IPS-20b (cell line): ENCODE measurements at regions not wholly inside any gene's neighbourhood (a gene's known extent, or its start where the extent isn't known, plus 50 kb on each side); places are given as distances from the start of the nearest gene placed in this dataset.

Experiments
- H3K27ac ChIP-seq: one replicate; pipeline ENCODE4 v1.5.1; 2013; ENCODE audit warnings: low read length
- H3K27me3 ChIP-seq: 2 replicates; pipeline ENCODE4 v1.6.1; 2013; ENCODE audit warnings: mild to moderate bottlenecking, low read length, inconsistent platforms; ENCODE audit not compliant: insufficient read depth
- H3K36me3 ChIP-seq: 2 replicates; pipeline ENCODE4 v1.6.1; 2013; ENCODE audit warnings: low read depth, mild to moderate bottlenecking, inconsistent platforms, low read length, moderate library complexity; ENCODE audit not compliant: insufficient read depth
- H3K4me1 ChIP-seq: 2 replicates; pipeline ENCODE4 v1.6.1; 2013; ENCODE audit warnings: mild to moderate bottlenecking, control low read depth, inconsistent platforms, low read length, moderate library complexity; ENCODE audit not compliant: insufficient read depth
- H3K4me3 ChIP-seq: 2 replicates; pipeline ENCODE4 v1.5.1; 2013; ENCODE audit warnings: mild to moderate bottlenecking, low read length, inconsistent platforms
- H3K9ac ChIP-seq: 2 replicates; pipeline ENCODE4 v1.6.1; 2013; ENCODE audit warnings: low read depth, mild to moderate bottlenecking, inconsistent platforms, low read length, moderate library complexity
- H3K9me3 ChIP-seq: 2 replicates; pipeline ENCODE4 v1.6.1; 2013; ENCODE audit warnings: mild to moderate bottlenecking, low read depth, low read length, inconsistent platforms; ENCODE audit not compliant: insufficient read depth

- H3K36me3 ChIP-seq = no peaks in the 10 kb centered on the region
Observed at GRCh38 chr4:66920514-66920913, 624.8 kb downstream of the CENPC start.

GRCh38 chr4:66911880-66912279 is 633.4 kb downstream of the CENPC start:
- H3K27ac ChIP-seq = no peak overlapping the region
- H3K27me3 ChIP-seq = no peaks in the 10 kb centered on the region
- H3K4me1 ChIP-seq = no peaks in the 10 kb centered on the region
- H3K9ac ChIP-seq = no peak overlapping the region
- H3K4me3 ChIP-seq = no peak overlapping the region
- no peaks in the 10 kb centered on the region for H3K9me3 ChIP-seq
- no peaks in the 10 kb centered on the region for H3K36me3 ChIP-seq

More at GRCh38 chr4:66920514-66920913, 624.8 kb downstream of the CENPC start:
- H3K4me3 ChIP-seq = no peak overlapping the region
- no peaks in the 10 kb centered on the region for H3K4me1 ChIP-seq
- H3K27me3 ChIP-seq = no peaks in the 10 kb centered on the region
- H3K27ac ChIP-seq = no peak overlapping the region
- H3K9ac ChIP-seq = no peak overlapping the region
- no peaks in the 10 kb centered on the region for H3K9me3 ChIP-seq

- Histone ChIP-seq H3K36me3 (no peaks in the 10 kb centered on the region), H3K4me1 (peaks cover 4% of the 10 kb centered on the region; the same call in 1 of the 2 replicates), H3K9ac (no peak overlapping the region), H3K27ac (no peak overlapping the region), H3K9me3 (no peaks in the 10 kb centered on the region), H3K27me3 (no peaks in the 10 kb centered on the region), H3K4me3 (no peak overlapping the region)
Observed at GRCh38 chr4:66906314-66906713, 639.0 kb downstream of the CENPC start.

- Histone ChIP-seq H3K9ac (no peak overlapping the region), H3K27ac (no peak overlapping the region), H3K9me3 (peaks cover 9% of the 10 kb centered on the region; the same call in 1 of the 2 replicates), H3K36me3 (no peaks in the 10 kb centered on the region), H3K27me3 (no peaks in the 10 kb centered on the region), H3K4me3 (no peak overlapping the region), H3K4me1 (no peaks in the 10 kb centered on the region)
Observed at GRCh38 chr4:66899422-66900065, 645.8 kb downstream of the CENPC start.

GRCh38 chr4:66893807-66894206 is 651.5 kb downstream of the CENPC start:
- Histone ChIP-seq H3K4me3 (no peak overlapping the region), H3K27me3 (no peaks in the 10 kb centered on the region), H3K4me1 (peaks cover 6% of the 10 kb centered on the region; the same call in 1 of the 2 replicates), H3K9me3 (peaks cover 6% of the 10 kb centered on the region; the same call in 1 of the 2 replicates), H3K9ac (no peak overlapping the region), H3K36me3 (no peaks in the 10 kb centered on the region), H3K27ac (no peak overlapping the region)

GRCh38 chr4:66887061-66887460 is 658.2 kb downstream of the CENPC start:
- no peak overlapping the region for H3K4me3 ChIP-seq
- H3K4me1 ChIP-seq = peaks cover 9% of the 10 kb centered on the region; the same call in 1 of the 2 replicates
- peaks cover 15% of the 10 kb centered on the region; the same call in 1 of the 2 replicates for H3K9me3 ChIP-seq
- no peak overlapping the region for H3K27ac ChIP-seq
- no peak overlapping the region for H3K9ac ChIP-seq
- H3K27me3 ChIP-seq = no peaks in the 10 kb centered on the region
- no peaks in the 10 kb centered on the region for H3K36me3 ChIP-seq

- Histone ChIP-seq H3K9ac (no peak overlapping the region), H3K27ac (no peak overlapping the region), H3K36me3 (no peaks in the 10 kb centered on the region), H3K4me1 (peaks cover 9% of the 10 kb centered on the region; the same call in 1 of the 2 replicates), H3K27me3 (no peaks in the 10 kb centered on the region), H3K4me3 (no peak overlapping the region), H3K9me3 (peaks cover 18% of the 10 kb centered on the region; the same call in 1 of the 2 replicates)
Observed at GRCh38 chr4:66885501-66886165, 659.7 kb downstream of the CENPC start.

GRCh38 chr4:66876946-66877345 is 668.4 kb downstream of the CENPC start:
- H3K27me3 ChIP-seq = no peaks in the 10 kb centered on the region
- no peak overlapping the region for H3K9ac ChIP-seq
- no peak overlapping the region for H3K27ac ChIP-seq
- H3K36me3 ChIP-seq = no peaks in the 10 kb centered on the region
- no peak overlapping the region for H3K4me3 ChIP-seq
- no peaks in the 10 kb centered on the region for H3K4me1 ChIP-seq
- 0 out of 2 replicates have a peak, but pooled peaks cover 2% of the 10 kb centered on the region for H3K9me3 ChIP-seq

GRCh38 chr4:66872661-66873060 is 672.6 kb downstream of the CENPC start:
- no peaks in the 10 kb centered on the region for H3K9me3 ChIP-seq
- no peaks in the 10 kb centered on the region for H3K27me3 ChIP-seq
- H3K9ac ChIP-seq = no peak overlapping the region
- no peak overlapping the region for H3K27ac ChIP-seq
- H3K36me3 ChIP-seq = no peaks in the 10 kb centered on the region
- H3K4me3 ChIP-seq = no peak overlapping the region
- no peaks in the 10 kb centered on the region for H3K4me1 ChIP-seq

GRCh38 chr4:66863481-66863880 is 681.8 kb downstream of the CENPC start:
- Histone ChIP-seq H3K4me1 (no peaks in the 10 kb centered on the region), H3K4me3 (no peak overlapping the region), H3K27me3 (no peaks in the 10 kb centered on the region), H3K9me3 (no peaks in the 10 kb centered on the region), H3K27ac (no peak overlapping the region), H3K9ac (no peak overlapping the region), H3K36me3 (no peaks in the 10 kb centered on the region)

- no peaks in the 10 kb centered on the region for H3K36me3 ChIP-seq
- H3K9ac ChIP-seq = no peak overlapping the region
- H3K4me3 ChIP-seq = no peak overlapping the region
- no peaks in the 10 kb centered on the region for H3K4me1 ChIP-seq
- H3K27me3 ChIP-seq = no peaks in the 10 kb centered on the region
- H3K9me3 ChIP-seq = no peaks in the 10 kb centered on the region
- no peak overlapping the region for H3K27ac ChIP-seq
Observed at GRCh38 chr4:66855956-66856355, 689.3 kb downstream of the CENPC start.

GRCh38 chr4:66853845-66854244 is 691.5 kb downstream of the CENPC start:
- Histone ChIP-seq H3K9ac (no peak overlapping the region), H3K36me3 (no peaks in the 10 kb centered on the region)

More at GRCh38 chr4:66853845-66854244, 691.5 kb downstream of the CENPC start:
- H3K27me3 ChIP-seq = no peaks in the 10 kb centered on the region
- H3K27ac ChIP-seq = no peak overlapping the region
- no peak overlapping the region for H3K4me3 ChIP-seq
- H3K9me3 ChIP-seq = no peaks in the 10 kb centered on the region
- no peaks in the 10 kb centered on the region for H3K4me1 ChIP-seq
